Uterus (tissue), 2 donors: ENCODE measurements at regions not wholly inside any gene's neighbourhood (a gene's known extent, or its start where the extent isn't known, plus 50 kb on each side); places are given as distances from the start of the nearest gene placed in this dataset.

Experiments used
- CTCF ChIP-seq, 4 experiments: fragments of 200-600 bp in 2 of 4; fragments of 450-650 bp in 2 of 4; sonication (generic) in 2 of 4; IDR thresholded peaks; one replicate each; pipeline ENCODE4 v1.5.1; 2016 to 2019; ENCODE audit warnings: antibody characterized with exemption in 4 of 4, mild to moderate bottlenecking in 2 of 4, moderate library complexity in 1 of 4
- POLR2A ChIP-seq, 2 donors: fragments of 450-650 bp; IDR thresholded peaks; one replicate each; pipeline ENCODE4 v1.6.1; 2016; ENCODE audit warnings: antibody characterized with exemption in 2 of 2, mild to moderate bottlenecking in 1 of 2, moderate library complexity in 1 of 2

- TF ChIP-seq POLR2A (IDR thresholded peaks at IDR 0.05) (no peak), CTCF (IDR thresholded peaks at IDR 0.05) (no peak)
Measured at GRCh38 chr1:81693316-81693715, 107.4 kb upstream of the ADGRL2 start.
